IgD-negative memory B cell (primary cell): ENCODE measurements at regions not wholly inside any gene's neighbourhood (a gene's known extent, or its start where the extent isn't known, plus 50 kb on each side); places are given as distances from the start of the nearest gene placed in this dataset.
"Not testable (repeated sequence)": the region's sequence is repeated elsewhere in the genome, so short reads cannot be mapped to it uniquely, and the experiment has no call there.

ENCODE experiments used
- H3K27ac Mint-ChIP-seq, 3 donors: one replicate each; pipeline ENCODE4 v1.8.0; 2020 to 2022; ENCODE audit warnings: mild to moderate bottlenecking in 3 of 3, mixed read lengths in 3 of 3, moderate library complexity in 1 of 3
- H3K27me3 Mint-ChIP-seq: one replicate; pipeline ENCODE4 v1.8.0; 2021; ENCODE audit warnings: mixed read lengths
- H3K36me3 Mint-ChIP-seq: one replicate; pipeline ENCODE4 v1.8.0; 2020; ENCODE audit warnings: mild to moderate bottlenecking, mixed read lengths
- H3K4me1 Mint-ChIP-seq, 3 donors: one replicate each; pipeline ENCODE4 v1.8.0; 2020 to 2022; ENCODE audit warnings: mixed read lengths in 3 of 3, mild to moderate bottlenecking in 1 of 3
- H3K4me3 Mint-ChIP-seq, 4 donors: one replicate each; pipeline ENCODE4 v1.8.0; 2020 to 2022; ENCODE audit warnings: mild to moderate bottlenecking in 4 of 4, mixed read lengths in 4 of 4, moderate library complexity in 3 of 4
- H3K9me3 Mint-ChIP-seq, 3 donors: one replicate each; pipeline ENCODE4 v1.8.0; 2020 to 2021; ENCODE audit warnings: mixed read lengths in 3 of 3, mild to moderate bottlenecking in 1 of 3

DNA sequence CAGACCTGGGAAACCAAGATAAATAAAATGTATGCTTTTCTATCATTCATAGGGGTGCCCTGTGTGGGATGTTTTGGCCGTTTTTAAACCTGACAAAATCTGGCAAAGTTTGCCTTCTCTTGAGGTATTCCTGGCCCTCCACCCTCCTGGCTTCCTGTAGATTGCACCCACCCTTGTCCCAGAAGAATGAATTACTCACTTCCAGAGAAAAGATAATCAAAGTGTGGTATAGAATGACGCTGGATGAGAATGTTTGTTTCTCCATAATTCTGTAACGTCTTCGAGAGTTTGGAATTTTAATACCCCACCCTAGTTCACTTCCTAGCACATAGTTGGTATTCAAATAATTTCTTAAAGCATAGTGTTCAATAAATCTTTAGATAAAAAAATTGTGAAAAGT, 519.7 kb upstream of the PFKP start:
- Mint-ChIP-seq H3K27ac (no peak overlapping the region), H3K4me3 (no peak overlapping the region), H3K4me1 (no peaks in the 10 kb centered on the region), H3K36me3 (no peaks in the 10 kb centered on the region), H3K27me3 (no peaks in the 10 kb centered on the region), H3K9me3 (no peaks in the 10 kb centered on the region)

GRCh38 chr10:2546894-2547293, 520.5 kb upstream of the PFKP start:
- H3K36me3 Mint-ChIP-seq, H3K9me3 Mint-ChIP-seq, H3K4me3 Mint-ChIP-seq: not testable (repeated sequence)

DNA sequence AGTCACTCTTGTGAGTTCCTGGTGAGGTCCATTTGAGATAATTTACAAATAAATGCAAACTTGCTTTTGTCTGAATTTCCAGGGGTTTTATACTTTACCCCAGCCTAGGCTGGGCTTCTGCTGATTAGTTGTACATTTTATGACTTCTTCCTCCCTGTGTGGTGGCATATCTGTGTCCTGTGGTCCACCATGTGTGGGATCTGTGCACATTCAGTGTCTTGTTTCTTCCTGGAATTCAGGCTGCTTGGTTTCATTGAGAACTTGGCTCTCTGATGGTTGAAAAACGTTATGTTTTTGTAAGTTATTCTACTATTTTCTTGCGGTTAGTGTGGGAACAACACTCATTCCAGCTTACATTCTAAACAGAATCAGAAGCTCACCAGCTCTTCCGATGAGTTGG, 523.4 kb upstream of the PFKP start:
- Mint-ChIP-seq H3K36me3 (no peaks in the 10 kb centered on the region), H3K9me3 (no peaks in the 10 kb centered on the region), H3K4me3 (no peak overlapping the region), H3K27me3 (no peaks in the 10 kb centered on the region), H3K27ac (no peak overlapping the region), H3K4me1 (no peaks in the 10 kb centered on the region)

More at GRCh38 chr10:2546894-2547293, 520.5 kb upstream of the PFKP start:
- not testable (repeated sequence) for H3K4me1 Mint-ChIP-seq, H3K27ac Mint-ChIP-seq, H3K27me3 Mint-ChIP-seq

DNA sequence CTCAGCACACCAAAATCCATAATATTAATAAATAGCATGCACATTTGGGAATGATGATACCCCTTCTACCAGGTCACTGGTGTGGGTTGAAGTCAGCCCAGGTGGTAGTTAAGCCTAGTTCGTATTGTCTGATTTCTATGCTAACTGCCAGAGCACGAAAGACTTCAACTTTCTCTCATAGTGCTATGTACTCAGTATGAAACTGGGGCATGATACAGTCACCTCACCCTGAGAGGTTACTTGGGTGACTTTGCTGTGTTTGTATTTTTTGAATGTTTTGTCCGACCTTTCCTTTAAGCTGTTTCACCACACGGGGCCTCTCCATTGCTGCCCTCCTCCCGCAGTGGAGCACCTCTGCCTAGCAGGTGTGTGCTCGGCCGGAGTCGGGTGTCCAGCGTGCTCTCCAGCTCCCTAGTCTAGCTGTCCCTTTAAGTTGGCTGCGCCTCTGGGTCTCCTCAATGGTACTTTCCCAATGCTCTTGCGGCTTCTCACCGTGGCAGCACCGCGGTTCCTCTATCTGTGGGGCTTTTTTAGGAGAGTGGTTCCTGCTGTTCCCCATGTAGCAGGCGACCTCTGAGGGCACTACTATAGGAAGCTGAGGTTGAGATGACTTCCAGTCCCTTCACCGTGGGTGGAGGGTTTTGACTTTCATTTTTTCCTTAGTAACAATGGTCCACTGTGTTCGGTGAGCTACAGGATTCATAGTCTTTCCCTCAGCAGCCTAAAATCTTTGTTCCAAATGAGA, 524.0 kb upstream of the PFKP start:
- no peaks in the 10 kb centered on the region for H3K4me1 Mint-ChIP-seq
- no peak overlapping the region for H3K27ac Mint-ChIP-seq
- no peak overlapping the region for H3K4me3 Mint-ChIP-seq
- no peaks in the 10 kb centered on the region for H3K36me3 Mint-ChIP-seq
- no peaks in the 10 kb centered on the region for H3K27me3 Mint-ChIP-seq
- no peaks in the 10 kb centered on the region for H3K9me3 Mint-ChIP-seq

DNA sequence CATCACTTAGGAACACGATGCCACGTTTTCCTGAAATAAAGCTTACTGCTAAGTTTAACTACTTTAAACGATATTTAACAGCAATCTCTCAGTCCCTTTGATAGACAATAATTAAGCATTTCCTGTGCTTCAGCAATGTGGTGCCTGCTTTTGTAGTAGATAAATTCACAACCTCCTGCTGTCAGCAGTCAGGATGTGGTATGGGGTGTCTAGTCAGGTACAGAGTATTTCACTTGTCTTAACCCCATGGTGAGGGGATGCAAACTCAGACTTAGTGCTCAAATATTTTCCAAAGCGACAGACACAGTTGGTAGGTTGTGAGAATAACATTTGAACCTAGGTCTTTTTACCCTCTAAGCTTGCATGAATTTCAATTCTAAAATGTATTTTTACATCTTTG, 526.2 kb upstream of the PFKP start:
- H3K27me3 Mint-ChIP-seq = no peaks in the 10 kb centered on the region
- H3K4me1 Mint-ChIP-seq = no peaks in the 10 kb centered on the region
- no peaks in the 10 kb centered on the region for H3K36me3 Mint-ChIP-seq
- H3K9me3 Mint-ChIP-seq = peaks cover 0 to 2% (median 0%) of the 10 kb centered on the region in 3 donors
- H3K27ac Mint-ChIP-seq = no peak overlapping the region
- no peak overlapping the region for H3K4me3 Mint-ChIP-seq

DNA sequence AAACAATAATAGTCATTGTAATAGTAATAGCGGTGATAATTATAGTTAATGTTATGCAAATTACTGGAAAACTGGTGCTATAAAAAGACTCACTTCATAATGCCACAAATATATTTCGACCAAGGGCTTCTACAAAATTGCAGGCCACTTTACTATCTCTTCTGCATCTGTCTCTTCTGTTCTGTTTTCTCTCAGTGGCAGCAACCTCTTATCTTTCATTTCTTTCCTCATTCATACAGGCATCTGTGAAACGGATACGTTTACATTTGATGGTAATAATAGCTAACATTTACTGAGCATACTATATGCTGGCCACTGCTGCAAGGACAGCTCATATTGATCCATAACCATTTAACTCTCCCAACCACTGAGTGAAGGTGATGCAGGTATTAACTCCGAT, 537.4 kb upstream of the PFKP start:
- no peaks in the 10 kb centered on the region for H3K27me3 Mint-ChIP-seq

GRCh38 chr10:2525781-2526180, 541.6 kb upstream of the PFKP start:
- H3K4me1 Mint-ChIP-seq = peaks cover 0 to 2% (median 0%) of the 10 kb centered on the region in 3 donors
- H3K36me3 Mint-ChIP-seq = no peaks in the 10 kb centered on the region
- no peak overlapping the region for H3K27ac Mint-ChIP-seq
- H3K27me3 Mint-ChIP-seq = no peaks in the 10 kb centered on the region
- H3K9me3 Mint-ChIP-seq = peaks cover 0 to 4% (median 1%) of the 10 kb centered on the region in 3 donors
- no peak overlapping the region for H3K4me3 Mint-ChIP-seq

More for the DNA sequence above, 537.4 kb upstream of the PFKP start:
- no peaks in the 10 kb centered on the region for H3K36me3 Mint-ChIP-seq
- H3K4me3 Mint-ChIP-seq = no peak overlapping the region
- H3K27ac Mint-ChIP-seq = no peak overlapping the region
- H3K4me1 Mint-ChIP-seq = no peaks in the 10 kb centered on the region
- H3K9me3 Mint-ChIP-seq = peaks cover 0 to 1% (median 1%) of the 10 kb centered on the region in 3 donors

DNA sequence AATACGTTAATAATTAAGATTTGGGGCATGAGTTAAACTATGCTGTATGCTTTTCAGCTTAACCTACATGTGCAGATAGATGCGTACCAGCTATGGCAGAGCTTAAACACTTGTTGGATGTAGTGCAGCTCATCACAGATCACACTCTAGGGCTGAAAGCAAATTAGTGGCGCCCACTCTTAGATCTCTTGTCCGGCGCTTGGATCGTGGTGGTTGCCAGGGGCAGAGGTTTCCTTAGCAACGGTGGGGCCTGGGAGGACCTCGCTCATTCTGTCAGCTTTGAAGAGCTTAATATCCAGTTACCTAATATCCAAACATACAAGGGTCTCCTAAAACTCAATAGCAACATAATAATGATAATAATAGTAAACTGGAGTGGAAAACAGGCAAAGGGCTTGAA, 548.2 kb upstream of the PFKP start:
- peaks cover 0 to 2% (median 0%) of the 10 kb centered on the region in 3 donors for H3K9me3 Mint-ChIP-seq
- no peak overlapping the region for H3K4me3 Mint-ChIP-seq
- H3K27me3 Mint-ChIP-seq = no peaks in the 10 kb centered on the region
- peaks cover 0 to 2% (median 0%) of the 10 kb centered on the region in 3 donors for H3K4me1 Mint-ChIP-seq
- no peaks in the 10 kb centered on the region for H3K36me3 Mint-ChIP-seq
- H3K27ac Mint-ChIP-seq = no peak overlapping the region

GRCh38 chr10:2509081-2509531, 558.2 kb upstream of the PFKP start:
- Mint-ChIP-seq H3K27ac (no peak overlapping the region), H3K36me3 (no peaks in the 10 kb centered on the region), H3K9me3 (peaks cover 2 to 5% (median 3%) of the 10 kb centered on the region in 3 donors), H3K4me3 (no peak overlapping the region), H3K4me1 (peaks cover 0 to 2% (median 0%) of the 10 kb centered on the region in 3 donors), H3K27me3 (no peaks in the 10 kb centered on the region)

- not testable (repeated sequence) for H3K4me1 Mint-ChIP-seq, H3K36me3 Mint-ChIP-seq, H3K27ac Mint-ChIP-seq, H3K4me3 Mint-ChIP-seq, H3K27me3 Mint-ChIP-seq, H3K9me3 Mint-ChIP-seq
Measured at GRCh38 chr10:2501366-2501940, 565.9 kb upstream of the PFKP start.

DNA sequence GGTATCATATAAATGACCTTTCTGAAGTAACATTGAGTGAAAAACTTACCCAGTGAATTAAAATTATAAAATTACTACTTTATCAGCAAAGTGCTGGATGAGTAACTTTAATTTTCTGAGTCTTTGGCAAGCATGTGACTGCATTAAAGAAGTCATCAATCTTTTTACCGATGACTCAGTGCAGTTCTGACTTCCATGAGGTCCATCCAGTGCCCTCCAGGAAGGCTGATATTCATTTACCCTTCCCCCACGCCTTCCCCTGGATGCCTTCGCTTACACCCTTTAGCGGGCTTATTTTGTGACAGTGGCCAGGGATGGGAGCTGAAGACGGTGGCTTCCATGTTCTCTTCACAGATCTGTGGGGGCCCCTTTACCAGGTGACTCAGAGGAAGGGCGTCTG, 572.9 kb upstream of the PFKP start:
- H3K9me3 Mint-ChIP-seq = peaks cover 0 to 4% (median 0%) of the 10 kb centered on the region in 3 donors
- peaks cover 4% of the 10 kb centered on the region for H3K36me3 Mint-ChIP-seq
- peaks cover 2% of the 10 kb centered on the region for H3K27me3 Mint-ChIP-seq
- H3K27ac Mint-ChIP-seq = no peak overlapping the region
- H3K4me1 Mint-ChIP-seq = no peaks in the 10 kb centered on the region
- H3K4me3 Mint-ChIP-seq = no peak overlapping the region

- peaks cover 0 to 2% (median 0%) of the 10 kb centered on the region in 3 donors for H3K9me3 Mint-ChIP-seq
Measured at GRCh38 chr10:2488446-2489005, 578.8 kb upstream of the PFKP start.

GRCh38 chr10:2487921-2488320, 579.4 kb upstream of the PFKP start:
- Mint-ChIP-seq H3K4me3 (no peak overlapping the region), H3K9me3 (no peaks in the 10 kb centered on the region), H3K4me1 (no peaks in the 10 kb centered on the region), H3K27ac (no peak overlapping the region), H3K36me3 (no peaks in the 10 kb centered on the region), H3K27me3 (no peaks in the 10 kb centered on the region)

More at GRCh38 chr10:2488446-2489005, 578.8 kb upstream of the PFKP start:
- no peaks in the 10 kb centered on the region for H3K4me1 Mint-ChIP-seq
- H3K4me3 Mint-ChIP-seq = no peak overlapping the region
- H3K27ac Mint-ChIP-seq = no peak overlapping the region
- H3K36me3 Mint-ChIP-seq = no peaks in the 10 kb centered on the region
- no peaks in the 10 kb centered on the region for H3K27me3 Mint-ChIP-seq

GRCh38 chr10:2478656-2479055, 588.7 kb upstream of the PFKP start:
- Mint-ChIP-seq H3K36me3 (no peaks in the 10 kb centered on the region), H3K4me3 (no peak overlapping the region), H3K27ac (no peak overlapping the region), H3K27me3 (peaks cover 4% of the 10 kb centered on the region), H3K4me1 (peaks cover 0 to 3% (median 2%) of the 10 kb centered on the region in 3 donors), H3K9me3 (peaks cover 8 to 12% (median 9%) of the 10 kb centered on the region in 3 donors)

GRCh38 chr10:2476812-2477553, 590.4 kb upstream of the PFKP start:
- H3K4me3 Mint-ChIP-seq = no peak overlapping the region
- H3K4me1 Mint-ChIP-seq = peaks cover 0 to 3% (median 2%) of the 10 kb centered on the region in 3 donors
- peaks cover 4% of the 10 kb centered on the region for H3K27me3 Mint-ChIP-seq
- H3K9me3 Mint-ChIP-seq = peaks cover 8 to 12% (median 10%) of the 10 kb centered on the region in 3 donors
- no peaks in the 10 kb centered on the region for H3K36me3 Mint-ChIP-seq
- no peak overlapping the region for H3K27ac Mint-ChIP-seq
